Sigmoid colon (tissue), 4 donors: ENCODE measurements at regions not wholly inside any gene's neighbourhood (a gene's known extent, or its start where the extent isn't known, plus 50 kb on each side); places are given as distances from the start of the nearest gene placed in this dataset.

Experiments used
- POLR2A ChIP-seq, 2 donors: fragments of 450-650 bp; IDR thresholded peaks; one replicate each; pipeline ENCODE4 v1.6.1; 2016; ENCODE audit warnings: antibody characterized with exemption in 2 of 2, mild to moderate bottlenecking in 2 of 2, moderate library complexity in 2 of 2
- POLR2AphosphoS5 ChIP-seq, 4 donors: sonication (generic); formaldehyde crosslinking; IDR thresholded peaks; one replicate each; pipeline ENCODE4 v1.6.1; 2017; ENCODE audit warnings: antibody characterized with exemption in 4 of 4
- TF ChIP-seq, protein P1 (sequence below), 4 experiments: fragments of 450-650 bp in 3 of 4; fragments of 200-600 bp in 1 of 4; IDR thresholded peaks; one replicate each; pipeline ENCODE4 v1.5.1; 2016 to 2019; ENCODE audit warnings: antibody characterized with exemption in 4 of 4, mild to moderate bottlenecking in 3 of 4, moderate library complexity in 2 of 4

DNA sequence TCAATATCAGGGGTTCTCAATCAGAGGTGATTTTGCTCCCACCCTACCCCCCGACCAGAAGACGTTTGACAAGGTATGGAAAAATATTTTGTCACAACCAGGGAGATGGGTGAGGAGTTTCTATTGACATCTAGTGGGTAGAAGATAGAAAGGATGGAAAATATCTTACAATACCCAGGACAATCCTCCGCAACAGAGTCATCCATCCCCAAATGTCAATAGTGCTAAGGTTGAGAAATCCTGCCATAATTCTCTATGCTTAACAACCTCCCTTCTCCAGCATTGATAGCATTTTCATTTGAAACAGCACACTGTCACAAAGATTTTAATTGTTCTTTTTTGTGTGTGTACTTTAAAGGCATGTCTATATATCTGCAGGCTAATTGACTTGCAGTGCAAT, 890.5 kb downstream of the PDHA2 start:
- TF ChIP-seq, protein P1, sequence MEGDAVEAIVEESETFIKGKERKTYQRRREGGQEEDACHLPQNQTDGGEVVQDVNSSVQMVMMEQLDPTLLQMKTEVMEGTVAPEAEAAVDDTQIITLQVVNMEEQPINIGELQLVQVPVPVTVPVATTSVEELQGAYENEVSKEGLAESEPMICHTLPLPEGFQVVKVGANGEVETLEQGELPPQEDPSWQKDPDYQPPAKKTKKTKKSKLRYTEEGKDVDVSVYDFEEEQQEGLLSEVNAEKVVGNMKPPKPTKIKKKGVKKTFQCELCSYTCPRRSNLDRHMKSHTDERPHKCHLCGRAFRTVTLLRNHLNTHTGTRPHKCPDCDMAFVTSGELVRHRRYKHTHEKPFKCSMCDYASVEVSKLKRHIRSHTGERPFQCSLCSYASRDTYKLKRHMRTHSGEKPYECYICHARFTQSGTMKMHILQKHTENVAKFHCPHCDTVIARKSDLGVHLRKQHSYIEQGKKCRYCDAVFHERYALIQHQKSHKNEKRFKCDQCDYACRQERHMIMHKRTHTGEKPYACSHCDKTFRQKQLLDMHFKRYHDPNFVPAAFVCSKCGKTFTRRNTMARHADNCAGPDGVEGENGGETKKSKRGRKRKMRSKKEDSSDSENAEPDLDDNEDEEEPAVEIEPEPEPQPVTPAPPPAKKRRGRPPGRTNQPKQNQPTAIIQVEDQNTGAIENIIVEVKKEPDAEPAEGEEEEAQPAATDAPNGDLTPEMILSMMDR (IDR thresholded peaks at IDR 0.05), result no peak
- no peak for TF ChIP-seq POLR2AphosphoS5 (IDR thresholded peaks at IDR 0.05)
- TF ChIP-seq POLR2A (IDR thresholded peaks at IDR 0.05), result no peak
